22Rv1 (cell line): ENCODE measurements at regions not wholly inside any gene's neighbourhood (a gene's known extent, or its start where the extent isn't known, plus 50 kb on each side); places are given as distances from the start of the nearest gene placed in this dataset.

Source experiments
- ZFX ChIP-seq: fragments of 450-650 bp; IDR thresholded peaks from 2 replicates; pipeline ENCODE4 v1.6.1; 2017; ENCODE audit warnings: antibody characterized with exemption, borderline replicate concordance
- TF ChIP-seq, protein P1 (sequence below): fragments of 450-650 bp; IDR thresholded peaks from 2 replicates; pipeline ENCODE4 v1.5.1; 2017; ENCODE audit warnings: mild to moderate bottlenecking

DNA sequence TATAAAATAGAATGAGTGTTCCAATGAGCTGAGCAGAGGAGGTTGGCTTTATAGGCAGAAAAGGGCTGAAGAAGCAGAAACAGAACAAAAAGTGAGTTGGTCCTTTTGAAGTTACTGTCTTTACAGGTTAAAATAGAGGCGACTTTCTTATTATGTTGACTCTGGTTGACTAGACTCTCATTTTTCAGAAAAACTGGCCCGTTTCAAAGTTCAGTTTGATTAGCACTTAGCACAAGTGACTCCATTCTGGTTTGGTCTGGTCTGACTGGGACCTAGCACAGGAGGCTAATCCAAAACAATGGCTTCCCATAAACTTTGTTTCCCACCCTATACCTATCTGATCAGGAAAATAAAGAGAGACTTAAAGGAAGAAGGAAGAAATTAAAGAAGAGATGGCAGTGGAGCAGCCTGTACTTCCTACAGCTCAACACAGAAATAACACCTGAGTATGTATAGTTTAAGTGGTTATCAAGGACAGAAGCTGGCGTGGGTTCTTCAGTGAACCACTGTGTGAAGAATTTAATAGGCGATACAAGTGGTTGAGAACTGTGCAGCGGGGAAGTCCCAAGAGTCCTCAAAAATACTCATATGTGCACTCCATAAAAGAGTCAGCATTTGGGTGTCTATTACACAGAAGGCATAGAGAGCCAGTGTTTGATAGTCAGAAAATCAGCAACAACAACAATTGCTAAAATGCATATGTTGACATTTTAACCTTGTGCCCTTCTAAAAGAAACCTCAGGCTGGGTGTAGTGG lies 554.8 kb upstream of the HTR2C start:
- TF ChIP-seq, protein P1, sequence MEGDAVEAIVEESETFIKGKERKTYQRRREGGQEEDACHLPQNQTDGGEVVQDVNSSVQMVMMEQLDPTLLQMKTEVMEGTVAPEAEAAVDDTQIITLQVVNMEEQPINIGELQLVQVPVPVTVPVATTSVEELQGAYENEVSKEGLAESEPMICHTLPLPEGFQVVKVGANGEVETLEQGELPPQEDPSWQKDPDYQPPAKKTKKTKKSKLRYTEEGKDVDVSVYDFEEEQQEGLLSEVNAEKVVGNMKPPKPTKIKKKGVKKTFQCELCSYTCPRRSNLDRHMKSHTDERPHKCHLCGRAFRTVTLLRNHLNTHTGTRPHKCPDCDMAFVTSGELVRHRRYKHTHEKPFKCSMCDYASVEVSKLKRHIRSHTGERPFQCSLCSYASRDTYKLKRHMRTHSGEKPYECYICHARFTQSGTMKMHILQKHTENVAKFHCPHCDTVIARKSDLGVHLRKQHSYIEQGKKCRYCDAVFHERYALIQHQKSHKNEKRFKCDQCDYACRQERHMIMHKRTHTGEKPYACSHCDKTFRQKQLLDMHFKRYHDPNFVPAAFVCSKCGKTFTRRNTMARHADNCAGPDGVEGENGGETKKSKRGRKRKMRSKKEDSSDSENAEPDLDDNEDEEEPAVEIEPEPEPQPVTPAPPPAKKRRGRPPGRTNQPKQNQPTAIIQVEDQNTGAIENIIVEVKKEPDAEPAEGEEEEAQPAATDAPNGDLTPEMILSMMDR = no peak
- no peak for TF ChIP-seq ZFX
